ENCODE measurements at regions not wholly inside any gene's neighbourhood (a gene's known extent, or its start where the extent isn't known, plus 50 kb on each side); places are given as distances from the start of the nearest gene placed in this dataset.

DNA sequence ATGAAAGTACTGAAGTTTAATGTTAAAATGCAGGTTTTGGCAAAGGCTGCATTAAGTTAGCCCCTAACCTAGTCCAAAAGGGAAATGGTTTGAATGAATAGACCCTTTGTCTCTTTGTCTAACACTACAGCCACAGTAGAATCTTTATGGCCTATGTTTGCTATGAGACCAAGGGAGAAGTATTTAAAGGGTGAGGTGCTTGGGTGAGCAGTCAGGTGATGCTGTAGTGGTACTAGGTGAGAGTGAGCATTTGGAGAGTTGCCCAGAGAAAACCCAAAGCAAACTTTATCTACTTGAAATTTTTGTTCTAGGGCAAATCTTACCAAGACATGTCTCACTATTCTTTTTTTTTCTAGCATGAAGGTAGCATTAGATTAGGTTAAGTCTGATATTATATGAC lies 1961.4 kb upstream of the WWC1 start:
- H3K27ac ChIP-seq (ENCODE audit: low read depth, low read length, poor library complexity, severe bottlenecking): no peak overlapping the region
- no peaks in the 10 kb centered on the region for H3K9me3 ChIP-seq (ENCODE audit: low read length)
- H3K4me2 ChIP-seq (ENCODE audit: low read length): no peak overlapping the region
- no peaks in the 10 kb centered on the region for H3K9me2 ChIP-seq (ENCODE audit: insufficient read depth, low read length)
- no peak for DNase-seq (ENCODE audit: low spot score)
- intact Hi-C loops (cut with micrococcal nuclease; ENCODE audit: unreplicated experiment): no loop called here
- no TSS peak for BruUV-seq (replicated peaks)
- H3K4me3 ChIP-seq (ENCODE audit: low read depth, low read length, poor library complexity, severe bottlenecking): no peak overlapping the region
- H3K4me1 ChIP-seq (ENCODE audit: insufficient read depth, low read length, poor library complexity, severe bottlenecking): no peaks in the 10 kb centered on the region
- no peaks in the 10 kb centered on the region for H4K20me1 ChIP-seq (ENCODE audit: insufficient read depth, low read length)
- no peak overlapping the region for H2AFZ ChIP-seq (ENCODE audit: low read length)
- TF ChIP-seq, protein P1, sequence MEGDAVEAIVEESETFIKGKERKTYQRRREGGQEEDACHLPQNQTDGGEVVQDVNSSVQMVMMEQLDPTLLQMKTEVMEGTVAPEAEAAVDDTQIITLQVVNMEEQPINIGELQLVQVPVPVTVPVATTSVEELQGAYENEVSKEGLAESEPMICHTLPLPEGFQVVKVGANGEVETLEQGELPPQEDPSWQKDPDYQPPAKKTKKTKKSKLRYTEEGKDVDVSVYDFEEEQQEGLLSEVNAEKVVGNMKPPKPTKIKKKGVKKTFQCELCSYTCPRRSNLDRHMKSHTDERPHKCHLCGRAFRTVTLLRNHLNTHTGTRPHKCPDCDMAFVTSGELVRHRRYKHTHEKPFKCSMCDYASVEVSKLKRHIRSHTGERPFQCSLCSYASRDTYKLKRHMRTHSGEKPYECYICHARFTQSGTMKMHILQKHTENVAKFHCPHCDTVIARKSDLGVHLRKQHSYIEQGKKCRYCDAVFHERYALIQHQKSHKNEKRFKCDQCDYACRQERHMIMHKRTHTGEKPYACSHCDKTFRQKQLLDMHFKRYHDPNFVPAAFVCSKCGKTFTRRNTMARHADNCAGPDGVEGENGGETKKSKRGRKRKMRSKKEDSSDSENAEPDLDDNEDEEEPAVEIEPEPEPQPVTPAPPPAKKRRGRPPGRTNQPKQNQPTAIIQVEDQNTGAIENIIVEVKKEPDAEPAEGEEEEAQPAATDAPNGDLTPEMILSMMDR (conservative IDR thresholded peaks at IDR 0.05; ENCODE audit: low read length): no peak
- no peak for TF ChIP-seq EZH2phosphoT487 (IDR thresholded peaks at IDR 0.05; ENCODE audit: borderline replicate concordance, low read depth, low read length)
- ChIA-PET POLR2A (no interaction called here), CTCF (ENCODE audit: unreplicated experiment) (no interaction called here)
- no peaks in the 10 kb centered on the region for H3K79me2 ChIP-seq (ENCODE audit: insufficient read depth, low read depth, low read length)
- no peaks in the 10 kb centered on the region for H3K36me3 ChIP-seq (ENCODE audit: insufficient read depth, low read length)

DNA sequence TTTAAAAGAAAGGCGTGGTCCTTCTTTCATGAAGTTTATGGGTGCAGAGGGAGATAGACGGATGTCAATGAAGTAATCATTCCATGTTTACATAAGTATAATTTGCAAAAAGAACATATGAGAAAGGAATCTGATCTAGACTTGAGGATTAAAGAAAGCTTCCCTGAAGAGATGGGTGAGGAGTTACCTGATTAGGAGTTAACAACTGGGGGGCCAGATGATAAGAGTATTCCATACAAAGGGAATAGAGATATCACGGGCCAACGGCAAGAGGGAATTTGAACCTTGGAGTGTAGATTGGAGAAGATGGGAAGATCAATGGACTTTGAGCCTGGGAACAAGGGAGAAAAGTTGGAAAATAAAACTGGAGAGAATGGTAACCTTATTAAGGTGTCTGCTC lies 1959.9 kb upstream of the WWC1 start:
- no peak overlapping the region for H2AFZ ChIP-seq (ENCODE audit: low read length)
- no peaks in the 10 kb centered on the region for H3K36me3 ChIP-seq (ENCODE audit: insufficient read depth, low read length)
- no peak overlapping the region for H3K4me2 ChIP-seq (ENCODE audit: low read length)
- no peaks in the 10 kb centered on the region for H3K4me1 ChIP-seq (ENCODE audit: insufficient read depth, low read length, poor library complexity, severe bottlenecking)
- no peak for DNase-seq (ENCODE audit: low spot score)
- no peaks in the 10 kb centered on the region for H3K79me2 ChIP-seq (ENCODE audit: insufficient read depth, low read depth, low read length)
- POLR2A ChIA-PET: no interaction called here
- intact Hi-C loops (cut with micrococcal nuclease; ENCODE audit: unreplicated experiment): no loop called here
- H3K9me2 ChIP-seq (ENCODE audit: insufficient read depth, low read length): no peaks in the 10 kb centered on the region
- no peak overlapping the region for H3K4me3 ChIP-seq (ENCODE audit: low read depth, low read length, poor library complexity, severe bottlenecking)
- no peaks in the 10 kb centered on the region for H4K20me1 ChIP-seq (ENCODE audit: insufficient read depth, low read length)
- CTCF ChIA-PET (ENCODE audit: unreplicated experiment): no interaction called here
- H3K27ac ChIP-seq (ENCODE audit: low read depth, low read length, poor library complexity, severe bottlenecking): no peak overlapping the region
- TF ChIP-seq, protein P1 (conservative IDR thresholded peaks at IDR 0.05; ENCODE audit: low read length): no peak
- no TSS peak for BruUV-seq (replicated peaks)
- H3K9me3 ChIP-seq (ENCODE audit: low read length): no peaks in the 10 kb centered on the region

DNA sequence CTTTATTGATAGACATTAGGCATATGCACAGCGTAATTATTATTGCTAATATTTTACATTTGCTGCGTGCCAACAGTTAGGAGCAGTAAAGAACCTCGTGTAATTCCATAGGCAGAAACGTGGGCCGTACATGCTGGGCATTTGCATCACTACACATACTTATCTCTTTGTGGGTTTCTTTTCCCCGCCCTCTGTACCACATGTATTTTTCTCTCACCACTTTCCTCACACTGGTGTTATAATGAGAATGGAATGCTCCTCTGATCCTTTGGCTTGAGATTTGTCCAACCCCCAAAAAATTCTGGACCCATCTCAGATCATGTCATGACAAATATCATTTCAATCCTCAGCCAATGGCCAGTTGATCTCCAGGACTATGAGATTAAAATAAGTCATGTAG lies 1952.6 kb upstream of the WWC1 start:
- H3K9me2 ChIP-seq (ENCODE audit: insufficient read depth, low read length): no peaks in the 10 kb centered on the region
- H3K79me2 ChIP-seq (ENCODE audit: insufficient read depth, low read depth, low read length): no peaks in the 10 kb centered on the region
- TF ChIP-seq, protein P1 (conservative IDR thresholded peaks at IDR 0.05; ENCODE audit: low read length): no peak
- DNase-seq (ENCODE audit: low spot score): no peak
- POLR2A ChIA-PET: interaction anchor here (1.3 kb wide), 1 partner anchor 12 kb away, joined by 3 read pairs; no protein-coding TSS in a partner anchor
- H4K20me1 ChIP-seq (ENCODE audit: insufficient read depth, low read length): no peaks in the 10 kb centered on the region
- intact Hi-C loops (cut with micrococcal nuclease; ENCODE audit: unreplicated experiment): no loop called here
- no peak overlapping the region for H3K4me2 ChIP-seq (ENCODE audit: low read length)
- no peaks in the 10 kb centered on the region for H3K4me1 ChIP-seq (ENCODE audit: insufficient read depth, low read length, poor library complexity, severe bottlenecking)
- no peaks in the 10 kb centered on the region for H3K36me3 ChIP-seq (ENCODE audit: insufficient read depth, low read length)
- no TSS peak for BruUV-seq (replicated peaks)
- no peak overlapping the region for H2AFZ ChIP-seq (ENCODE audit: low read length)
- CTCF ChIA-PET (ENCODE audit: unreplicated experiment): no interaction called here
- H3K4me3 ChIP-seq (ENCODE audit: low read depth, low read length, poor library complexity, severe bottlenecking): no peak overlapping the region
- H3K27ac ChIP-seq (ENCODE audit: low read depth, low read length, poor library complexity, severe bottlenecking): no peak overlapping the region
- H3K9me3 ChIP-seq (ENCODE audit: low read length): no peaks in the 10 kb centered on the region
